Suppressor macrophage treated with lipopolysaccharide for 4 hours (primary cell): ENCODE measurements at regions not wholly inside any gene's neighbourhood (a gene's known extent, or its start where the extent isn't known, plus 50 kb on each side); places are given as distances from the start of the nearest gene placed in this dataset.

Experiments used
- DNase-seq: peaks from one replicate; pipeline ENCODE4 v3.0.0-alpha.2; 2020

DNA sequence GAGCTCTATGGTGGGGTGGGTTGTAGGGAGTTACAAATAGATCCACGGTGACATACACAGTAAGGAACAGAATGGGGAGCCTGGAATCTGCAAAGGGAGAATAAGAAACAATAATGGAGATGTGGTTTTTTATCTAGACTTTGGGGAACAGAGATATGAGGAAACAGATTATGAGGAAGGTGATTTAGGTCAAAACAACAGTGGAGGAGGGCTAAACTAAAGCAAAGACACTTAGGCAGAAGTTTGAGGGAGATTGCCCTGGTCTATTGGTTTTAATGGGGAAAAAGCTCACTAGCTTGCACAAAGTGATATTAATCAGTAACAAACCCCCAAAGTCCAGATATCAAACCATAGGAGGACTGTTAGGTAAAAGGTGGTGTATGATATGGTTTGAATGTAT, 144.5 kb upstream of the DYRK2 start:
- no peak for DNase-seq

DNA sequence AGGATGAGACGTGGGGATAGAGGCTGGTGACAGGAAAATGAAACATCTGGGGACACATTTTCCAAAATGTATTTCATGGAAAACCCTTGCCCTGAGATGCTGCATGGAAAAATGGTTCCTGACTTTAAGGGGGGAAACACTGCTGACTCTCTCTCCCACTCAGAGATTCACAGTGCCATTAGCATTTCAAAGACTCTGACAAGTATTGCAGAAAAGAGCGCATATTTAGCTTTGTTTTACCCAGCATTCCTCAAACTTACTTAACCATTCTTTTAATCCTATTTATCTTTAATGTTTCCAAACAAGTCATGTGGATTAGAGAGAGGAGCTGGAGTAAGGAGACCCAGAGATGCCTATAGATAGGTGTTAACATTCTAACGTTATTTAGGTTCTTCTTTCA, 141.8 kb upstream of the DYRK2 start:
- DNase-seq: no peak

DNA sequence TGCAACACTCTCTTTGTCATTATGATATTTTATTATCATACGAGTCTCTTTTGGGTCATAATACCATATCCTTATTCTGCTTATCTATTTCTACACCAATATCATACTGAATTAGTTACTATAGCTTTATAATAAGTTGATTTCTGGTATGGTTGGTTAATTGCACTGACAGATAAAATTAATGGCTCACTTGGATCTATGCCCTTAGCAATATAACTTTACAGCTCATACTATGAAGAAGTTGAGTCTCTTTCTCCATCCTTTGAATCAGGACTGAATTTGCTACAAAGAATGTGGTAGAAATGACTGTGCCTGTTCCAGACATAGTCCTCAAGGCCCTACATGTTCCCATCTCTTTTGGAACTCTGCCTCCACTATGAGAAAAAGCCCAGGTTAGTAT, 139.7 kb upstream of the DYRK2 start:
- DNase-seq: no peak

GRCh38 chr12:67509666-67510386, 138.7 kb upstream of the DYRK2 start:
- no peak for DNase-seq

DNA sequence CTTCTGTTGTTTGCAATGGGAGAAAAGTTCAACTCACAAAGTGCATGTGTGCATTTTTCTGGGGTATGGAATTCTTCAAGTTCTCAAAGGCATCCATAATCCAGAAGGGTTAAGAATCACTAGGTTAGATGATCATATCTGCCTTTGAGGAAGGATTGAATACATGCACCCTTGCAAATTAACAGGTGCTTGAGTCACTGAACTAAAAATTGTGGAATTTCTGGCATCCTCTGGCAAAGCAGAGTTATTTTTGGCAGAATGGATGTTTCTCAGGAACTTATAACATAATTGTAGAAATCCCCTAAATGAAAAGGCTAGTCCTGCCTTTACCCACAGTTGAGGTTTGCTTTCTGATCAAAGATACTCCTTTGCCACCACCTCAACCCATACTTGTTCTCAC, 136.5 kb upstream of the DYRK2 start:
- DNase-seq: no peak

- no peak for DNase-seq
Observed at GRCh38 chr12:67514502-67514901, 134.0 kb upstream of the DYRK2 start.

- peak; percentile 31 for DNase-seq
Observed at GRCh38 chr12:67515679-67516340, 132.7 kb upstream of the DYRK2 start.

- DNase-seq: peak; percentile 8
Observed at GRCh38 chr12:67517181-67517887, 131.2 kb upstream of the DYRK2 start.

GRCh38 chr12:67519484-67520433, 128.8 kb upstream of the DYRK2 start:
- DNase-seq: no peak

DNA sequence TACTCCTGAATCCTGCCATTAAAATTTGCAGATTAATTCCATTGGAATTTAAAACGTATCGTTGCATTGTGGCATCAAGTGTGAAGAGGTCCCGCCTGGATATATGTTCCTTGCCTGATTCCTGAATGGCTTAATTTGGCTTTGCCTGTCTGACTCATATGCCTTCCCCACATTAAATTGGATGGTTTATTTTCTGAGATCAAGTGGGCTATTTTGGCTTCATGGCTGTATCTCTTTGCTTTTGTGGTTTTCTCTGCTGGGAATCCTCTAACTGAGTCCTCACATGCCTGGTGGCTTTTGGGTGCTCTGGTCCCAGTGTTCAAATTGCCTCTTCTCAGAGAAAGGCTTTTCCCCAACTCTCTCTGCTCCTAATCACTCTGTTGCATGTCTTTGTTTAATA, 127.9 kb upstream of the DYRK2 start:
- no peak for DNase-seq

GRCh38 chr12:67522222-67522621, 126.3 kb upstream of the DYRK2 start:
- no peak for DNase-seq

GRCh38 chr12:67523538-67523937, 125.0 kb upstream of the DYRK2 start:
- no peak for DNase-seq

DNA sequence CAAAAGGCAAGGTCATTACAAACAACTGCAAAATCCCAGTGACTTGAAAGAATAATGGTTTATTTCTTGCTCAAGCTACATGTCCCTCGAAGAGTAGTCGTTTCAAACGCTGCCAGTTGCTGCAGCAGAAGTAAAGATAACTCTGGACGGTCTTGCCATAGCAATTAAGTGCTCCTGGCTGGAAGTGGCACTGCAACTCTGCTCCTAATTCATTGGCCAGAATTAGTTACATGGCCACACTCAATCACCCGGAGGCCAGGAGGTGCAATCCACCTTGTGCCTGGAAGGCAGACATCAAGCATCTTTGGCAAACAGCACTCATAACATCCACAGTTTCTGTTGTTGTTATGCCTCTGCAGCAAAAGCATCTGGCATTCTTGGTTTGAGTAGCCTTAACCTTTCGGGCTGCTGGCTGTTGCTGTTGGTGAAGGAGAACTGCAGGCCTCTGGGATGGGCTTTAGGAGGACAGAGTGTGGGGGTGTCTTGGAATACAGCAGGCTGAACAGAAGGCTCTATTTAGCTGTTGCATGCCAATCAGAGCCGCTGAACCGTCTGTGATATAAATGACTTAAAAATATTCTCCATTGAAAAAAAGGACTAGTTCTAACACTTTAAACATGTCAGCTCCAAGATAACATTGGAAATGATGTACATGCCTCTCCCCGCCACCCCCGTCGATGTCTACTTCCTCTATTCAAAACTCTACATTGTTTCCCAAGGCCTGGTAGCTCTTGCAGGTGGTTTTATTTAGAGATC, 123.5 kb upstream of the DYRK2 start:
- peak; percentile 35 for DNase-seq

- no peak for DNase-seq
Observed at GRCh38 chr12:67525617-67525884, 123.0 kb upstream of the DYRK2 start.

DNA sequence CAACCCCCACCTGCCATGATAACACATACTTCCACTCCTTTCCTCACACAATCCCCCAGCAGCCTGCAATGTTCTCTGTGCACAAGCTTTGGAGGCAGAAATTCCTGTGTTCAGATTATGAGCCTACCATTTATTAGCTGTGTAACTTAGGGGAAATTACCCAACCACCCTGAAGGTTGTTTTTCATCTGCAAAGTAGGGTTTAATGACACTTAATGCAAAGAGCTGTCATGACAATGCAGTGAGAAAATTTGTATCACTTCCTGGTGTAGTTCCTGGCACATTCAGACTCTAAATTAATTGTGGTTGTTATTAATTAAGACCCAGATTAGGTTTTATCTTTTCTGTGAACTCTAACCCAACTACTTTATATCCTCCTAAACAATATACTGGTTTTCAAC, 122.4 kb upstream of the DYRK2 start:
- no peak for DNase-seq

- no peak for DNase-seq
Observed at GRCh38 chr12:67531051-67531450, 117.5 kb upstream of the DYRK2 start.

DNA sequence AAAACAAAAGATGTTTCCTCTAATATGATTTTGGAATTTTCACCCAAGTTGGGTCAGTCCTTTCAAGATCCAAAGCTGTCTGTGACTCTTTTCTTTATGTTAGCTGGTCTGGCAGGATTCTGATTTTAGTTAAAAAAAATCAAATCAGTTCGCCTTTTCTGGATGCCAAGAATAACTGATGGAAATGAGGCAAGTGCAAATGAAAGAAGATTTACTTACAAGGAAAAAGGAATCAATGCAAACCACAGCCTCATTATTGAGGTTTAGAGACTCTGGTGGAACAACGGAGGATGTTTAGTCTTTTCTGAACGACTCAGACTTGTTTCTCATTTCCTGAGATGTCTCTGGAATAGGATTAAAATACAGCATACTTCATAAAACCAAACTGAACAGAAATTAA, 117.0 kb upstream of the DYRK2 start:
- DNase-seq: no peak

- no peak for DNase-seq
Observed at GRCh38 chr12:67533159-67533558, 115.4 kb upstream of the DYRK2 start.

DNA sequence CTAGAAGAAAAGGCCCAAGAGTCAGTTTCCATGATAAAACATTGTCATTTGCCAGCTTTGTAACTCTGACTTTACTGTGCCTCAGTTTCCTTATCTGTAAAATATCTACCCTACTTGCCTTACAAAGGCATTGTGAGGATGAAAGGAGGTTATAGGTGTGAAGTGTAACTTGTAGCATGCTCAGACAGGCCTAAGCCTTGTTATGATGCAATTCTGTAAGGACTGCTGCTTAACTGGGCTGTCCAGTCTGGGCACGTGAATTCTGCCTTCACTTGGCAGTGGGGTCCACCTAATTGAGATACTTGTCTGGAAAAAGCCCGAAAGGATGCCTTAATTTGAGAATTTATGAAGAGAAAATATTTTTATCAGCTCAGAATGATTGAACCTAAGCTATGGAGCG, 114.5 kb upstream of the DYRK2 start:
- no peak for DNase-seq

GRCh38 chr12:67534681-67535080, 113.9 kb upstream of the DYRK2 start:
- no peak for DNase-seq

- DNase-seq: no peak
Observed at GRCh38 chr12:67535176-67535575, 113.4 kb upstream of the DYRK2 start.

DNA sequence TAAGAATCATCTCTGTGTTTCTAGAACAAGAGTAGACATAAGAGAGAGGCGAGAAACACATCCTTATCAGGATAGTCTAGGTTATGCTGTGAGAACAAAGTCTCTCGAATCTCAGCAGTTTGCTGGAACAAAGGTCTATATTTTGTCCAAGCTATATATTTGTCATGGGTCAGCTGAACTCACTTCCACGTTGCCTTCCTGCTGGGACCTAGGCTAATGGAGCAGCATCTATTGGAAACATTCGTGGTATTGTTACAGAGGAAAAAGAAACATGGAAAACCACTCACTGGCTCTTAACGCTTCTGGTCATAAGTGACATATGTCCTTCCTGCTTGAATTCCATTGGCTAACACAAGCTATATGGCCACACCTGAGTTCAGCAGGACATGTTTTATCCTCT, 112.6 kb upstream of the DYRK2 start:
- no peak for DNase-seq

DNA sequence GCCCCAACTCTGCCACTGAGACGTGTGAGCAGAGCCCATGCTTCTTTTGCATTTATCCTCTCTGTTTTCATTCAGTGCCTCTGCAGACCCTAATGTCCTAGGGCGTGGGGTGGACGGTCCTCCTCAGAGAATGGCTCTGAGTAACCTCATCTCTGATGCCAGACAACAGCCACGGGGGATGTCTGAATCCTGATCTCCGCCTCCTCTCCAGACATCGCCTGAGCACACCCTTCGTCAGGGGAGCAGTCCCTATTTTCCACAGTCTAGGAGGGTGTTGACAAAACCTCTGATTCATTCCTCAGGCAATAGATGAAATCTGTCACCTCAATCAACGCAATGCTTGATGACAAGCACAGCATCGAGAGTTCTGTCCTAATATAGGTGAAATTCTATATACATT, 109.2 kb upstream of the DYRK2 start:
- no peak for DNase-seq
